HEK293 (cell line): ENCODE measurements at regions not wholly inside any gene's neighbourhood (a gene's known extent, or its start where the extent isn't known, plus 50 kb on each side); places are given as distances from the start of the nearest gene placed in this dataset.

Source experiments
- ATF2 ChIP-seq: fragments of 450-650 bp; formaldehyde crosslinking; IDR thresholded peaks from 2 replicates; pipeline ENCODE4 v1.5.1; 2016; ENCODE audit warnings: missing biosample characterization, missing genetic modification characterization, low read depth
- CTCF ChIP-seq: fragments of 450-650 bp; formaldehyde crosslinking; IDR thresholded peaks from 2 replicates; pipeline ENCODE4 v1.5.1; 2016; ENCODE audit warnings: missing biosample characterization, missing genetic modification characterization
- OVOL3 ChIP-seq: fragments of 450-650 bp; formaldehyde crosslinking; IDR thresholded peaks from 2 replicates; pipeline ENCODE4 v1.5.1; 2016; ENCODE audit warnings: missing biosample characterization, missing genetic modification characterization
- ZNF324 ChIP-seq: fragments of 450-650 bp; formaldehyde crosslinking; IDR thresholded peaks from 2 replicates; pipeline ENCODE4 v1.5.1; 2016; ENCODE audit warnings: missing biosample characterization, missing genetic modification characterization
- TF ChIP-seq, protein P1 (sequence below): sonication (generic); formaldehyde crosslinking; IDR thresholded peaks from 2 replicates; pipeline ENCODE4 v1.8.1; 2022; ENCODE audit warnings: mild to moderate bottlenecking, moderate library complexity, missing genetic modification reagents

- TF ChIP-seq OVOL3 = no peak
- TF ChIP-seq ZNF324 (tag by site-specific recombination) = no peak
- no peak for TF ChIP-seq ATF2 (tag by site-specific recombination)
- no peak for TF ChIP-seq CTCF (tag by site-specific recombination)
- TF ChIP-seq, protein P1, sequence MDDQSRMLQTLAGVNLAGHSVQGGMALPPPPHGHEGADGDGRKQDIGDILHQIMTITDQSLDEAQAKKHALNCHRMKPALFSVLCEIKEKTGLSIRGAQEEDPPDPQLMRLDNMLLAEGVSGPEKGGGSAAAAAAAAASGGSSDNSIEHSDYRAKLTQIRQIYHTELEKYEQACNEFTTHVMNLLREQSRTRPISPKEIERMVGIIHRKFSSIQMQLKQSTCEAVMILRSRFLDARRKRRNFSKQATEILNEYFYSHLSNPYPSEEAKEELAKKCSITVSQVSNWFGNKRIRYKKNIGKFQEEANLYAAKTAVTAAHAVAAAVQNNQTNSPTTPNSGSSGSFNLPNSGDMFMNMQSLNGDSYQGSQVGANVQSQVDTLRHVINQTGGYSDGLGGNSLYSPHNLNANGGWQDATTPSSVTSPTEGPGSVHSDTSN = no peak
Observed at GRCh38 chr9:7976856-7977255, 177.3 kb upstream of the DMAC1 start.
